ENCODE measurements at regions not wholly inside any gene's neighbourhood (a gene's known extent, or its start where the extent isn't known, plus 50 kb on each side); places are given as distances from the start of the nearest gene placed in this dataset.

DNA sequence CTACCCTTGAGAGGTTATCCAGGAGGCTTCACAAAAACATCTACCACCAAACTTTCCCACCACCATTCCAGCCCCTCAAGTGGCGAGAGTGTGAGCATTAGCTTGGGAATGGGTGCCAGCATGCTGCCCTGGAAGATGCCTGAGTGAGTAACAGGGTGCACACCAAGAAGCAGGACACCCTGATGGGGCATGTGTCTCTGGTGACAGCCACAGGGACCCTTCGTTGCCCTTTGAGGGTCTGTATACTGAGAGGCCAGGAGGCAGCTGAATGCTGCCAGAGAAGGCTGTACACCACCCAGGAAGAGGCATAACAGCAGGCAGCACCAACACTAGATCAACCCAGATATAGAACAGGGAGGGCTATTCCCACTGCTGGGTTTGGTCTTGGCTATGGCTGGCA lies 233.6 kb upstream of the THSD7B start:
- DNase-seq = no peak
- no peak overlapping the region for H3K4me3 Mint-ChIP-seq (ENCODE audit: unreplicated experiment)
- H3K4me1 Mint-ChIP-seq (ENCODE audit: low read depth, unreplicated experiment) = no peaks in the 10 kb centered on the region
- no peak overlapping the region for H3K27ac Mint-ChIP-seq (ENCODE audit: unreplicated experiment)
- no peaks in the 10 kb centered on the region for H3K36me3 Mint-ChIP-seq (ENCODE audit: unreplicated experiment)
- peaks cover 4% of the 10 kb centered on the region for H3K27me3 Mint-ChIP-seq (ENCODE audit: unreplicated experiment)
- H3K9me3 Mint-ChIP-seq (ENCODE audit: unreplicated experiment) = peaks cover 1% of the 10 kb centered on the region
- TF ChIP-seq, protein P1, sequence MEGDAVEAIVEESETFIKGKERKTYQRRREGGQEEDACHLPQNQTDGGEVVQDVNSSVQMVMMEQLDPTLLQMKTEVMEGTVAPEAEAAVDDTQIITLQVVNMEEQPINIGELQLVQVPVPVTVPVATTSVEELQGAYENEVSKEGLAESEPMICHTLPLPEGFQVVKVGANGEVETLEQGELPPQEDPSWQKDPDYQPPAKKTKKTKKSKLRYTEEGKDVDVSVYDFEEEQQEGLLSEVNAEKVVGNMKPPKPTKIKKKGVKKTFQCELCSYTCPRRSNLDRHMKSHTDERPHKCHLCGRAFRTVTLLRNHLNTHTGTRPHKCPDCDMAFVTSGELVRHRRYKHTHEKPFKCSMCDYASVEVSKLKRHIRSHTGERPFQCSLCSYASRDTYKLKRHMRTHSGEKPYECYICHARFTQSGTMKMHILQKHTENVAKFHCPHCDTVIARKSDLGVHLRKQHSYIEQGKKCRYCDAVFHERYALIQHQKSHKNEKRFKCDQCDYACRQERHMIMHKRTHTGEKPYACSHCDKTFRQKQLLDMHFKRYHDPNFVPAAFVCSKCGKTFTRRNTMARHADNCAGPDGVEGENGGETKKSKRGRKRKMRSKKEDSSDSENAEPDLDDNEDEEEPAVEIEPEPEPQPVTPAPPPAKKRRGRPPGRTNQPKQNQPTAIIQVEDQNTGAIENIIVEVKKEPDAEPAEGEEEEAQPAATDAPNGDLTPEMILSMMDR (IDR thresholded peaks at IDR 0.05; ENCODE audit: partially characterized antibody, unreplicated experiment) = no peak

DNA sequence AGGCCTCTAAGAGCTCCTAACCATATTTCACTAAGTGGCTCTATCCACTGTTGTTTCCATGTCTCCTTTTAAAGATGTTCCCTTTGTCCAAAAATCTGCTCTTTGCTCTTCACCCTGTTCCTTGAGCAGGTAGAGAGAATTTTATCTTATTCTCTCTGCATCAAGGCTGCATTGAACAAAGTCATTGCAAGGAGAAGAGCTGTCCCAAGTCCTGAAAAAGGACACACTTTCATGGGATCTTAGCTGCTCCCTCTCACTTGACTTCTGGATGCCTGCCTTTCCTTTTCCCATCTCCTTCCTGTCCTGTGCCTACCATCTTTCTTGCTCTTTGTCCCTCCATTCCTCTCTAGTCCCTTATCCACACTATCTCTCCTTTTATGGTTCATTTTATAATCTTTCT lies 235.2 kb upstream of the THSD7B start:
- no peak for DNase-seq
- Mint-ChIP-seq H3K9me3 (ENCODE audit: unreplicated experiment) (peaks cover 1% of the 10 kb centered on the region), H3K27me3 (ENCODE audit: unreplicated experiment) (peaks cover 4% of the 10 kb centered on the region), H3K4me3 (ENCODE audit: unreplicated experiment) (no peak overlapping the region), H3K36me3 (ENCODE audit: unreplicated experiment) (no peaks in the 10 kb centered on the region), H3K4me1 (ENCODE audit: low read depth, unreplicated experiment) (no peaks in the 10 kb centered on the region), H3K27ac (ENCODE audit: unreplicated experiment) (no peak overlapping the region)
- TF ChIP-seq, protein P1 (IDR thresholded peaks at IDR 0.05; ENCODE audit: partially characterized antibody, unreplicated experiment) = no peak

DNA sequence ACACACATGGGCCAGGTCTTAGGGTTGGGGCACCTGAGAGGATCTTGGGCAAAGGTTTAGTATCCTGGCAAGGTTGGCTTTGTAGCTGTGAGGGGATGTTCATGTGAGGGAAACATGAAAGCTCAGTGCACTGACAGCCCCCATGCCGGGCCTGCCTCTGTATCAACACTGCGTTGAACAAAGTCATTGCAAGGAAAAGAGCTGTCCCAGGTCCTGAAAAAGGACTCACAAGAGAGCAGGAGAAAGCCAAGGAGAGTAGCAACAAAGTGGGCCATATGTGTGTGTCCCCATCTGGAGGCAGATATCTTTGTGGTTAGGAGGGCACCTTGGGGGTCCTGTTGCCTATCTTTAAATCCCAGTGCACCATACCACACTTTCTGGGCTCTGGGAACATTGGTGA lies 237.8 kb upstream of the THSD7B start:
- peaks cover 1% of the 10 kb centered on the region for H3K9me3 Mint-ChIP-seq (ENCODE audit: unreplicated experiment)
- no peak for DNase-seq
- peaks cover 3% of the 10 kb centered on the region for H3K27me3 Mint-ChIP-seq (ENCODE audit: unreplicated experiment)
- no peaks in the 10 kb centered on the region for H3K4me1 Mint-ChIP-seq (ENCODE audit: low read depth, unreplicated experiment)
- TF ChIP-seq, protein P1 (IDR thresholded peaks at IDR 0.05; ENCODE audit: partially characterized antibody, unreplicated experiment) = no peak
- H3K36me3 Mint-ChIP-seq (ENCODE audit: unreplicated experiment) = no peaks in the 10 kb centered on the region
- no peak overlapping the region for H3K27ac Mint-ChIP-seq (ENCODE audit: unreplicated experiment)
- H3K4me3 Mint-ChIP-seq (ENCODE audit: unreplicated experiment) = no peak overlapping the region

DNA sequence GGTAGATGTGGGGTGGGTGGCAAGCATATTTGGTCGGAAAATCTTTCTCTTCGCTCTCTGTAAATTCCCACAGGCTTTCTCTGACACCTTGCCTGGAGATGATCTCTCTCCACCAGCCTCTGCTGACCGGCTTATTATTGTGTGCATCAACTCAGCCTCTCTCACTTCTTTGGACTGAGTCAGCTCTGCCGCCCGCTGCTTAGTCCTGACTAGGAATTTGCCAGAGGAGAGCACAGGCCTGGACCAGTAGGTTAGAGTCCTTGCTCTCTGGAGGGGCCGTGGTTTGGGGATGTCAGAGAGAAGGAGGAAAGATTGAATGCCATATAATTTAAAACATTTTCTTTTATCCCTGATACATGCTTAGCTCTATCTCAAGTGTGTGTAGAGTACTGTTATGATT lies 242.6 kb upstream of the THSD7B start:
- no peak overlapping the region for H3K4me3 Mint-ChIP-seq (ENCODE audit: unreplicated experiment)
- TF ChIP-seq, protein P1 (IDR thresholded peaks at IDR 0.05; ENCODE audit: partially characterized antibody, unreplicated experiment) = no peak

DNA sequence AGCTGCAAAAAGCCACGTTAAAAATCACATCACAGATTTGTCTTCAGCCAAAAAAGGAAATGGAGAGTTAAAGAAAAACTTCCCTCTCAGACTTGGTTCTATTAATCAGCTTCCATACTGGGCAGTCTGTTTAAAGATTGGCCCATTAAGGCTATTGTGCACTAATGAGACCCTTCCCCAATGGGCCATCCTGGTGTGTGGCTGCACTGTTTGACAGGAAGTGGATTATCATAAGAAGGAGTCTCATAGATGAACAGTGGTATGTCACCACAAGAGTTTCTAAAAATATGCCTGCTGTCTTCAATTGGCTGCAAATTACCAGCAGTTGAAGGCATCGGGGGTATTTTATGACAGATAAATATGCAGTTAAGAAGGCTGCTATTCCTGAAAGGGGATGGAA lies 247.6 kb upstream of the THSD7B start:
- TF ChIP-seq, protein P1 (IDR thresholded peaks at IDR 0.05; ENCODE audit: partially characterized antibody, unreplicated experiment) = no peak
- no peaks in the 10 kb centered on the region for H3K27me3 Mint-ChIP-seq (ENCODE audit: unreplicated experiment)
- peaks cover 2% of the 10 kb centered on the region for H3K4me1 Mint-ChIP-seq (ENCODE audit: low read depth, unreplicated experiment)
- H3K9me3 Mint-ChIP-seq (ENCODE audit: unreplicated experiment) = peaks cover 2% of the 10 kb centered on the region
- H3K36me3 Mint-ChIP-seq (ENCODE audit: unreplicated experiment) = peaks cover 4% of the 10 kb centered on the region
- no peak overlapping the region for H3K27ac Mint-ChIP-seq (ENCODE audit: unreplicated experiment)
- DNase-seq = no peak
- H3K4me3 Mint-ChIP-seq (ENCODE audit: unreplicated experiment) = no peak overlapping the region

More for the DNA sequence above, 242.6 kb upstream of the THSD7B start:
- H3K9me3 Mint-ChIP-seq (ENCODE audit: unreplicated experiment) = peaks cover 3% of the 10 kb centered on the region
- no peak overlapping the region for H3K27ac Mint-ChIP-seq (ENCODE audit: unreplicated experiment)
- H3K36me3 Mint-ChIP-seq (ENCODE audit: unreplicated experiment) = peaks cover 4% of the 10 kb centered on the region
- H3K4me1 Mint-ChIP-seq (ENCODE audit: low read depth, unreplicated experiment) = peaks cover 2% of the 10 kb centered on the region
- no peaks in the 10 kb centered on the region for H3K27me3 Mint-ChIP-seq (ENCODE audit: unreplicated experiment)
- DNase-seq = no peak
